ENCODE measurements at regions not wholly inside any gene's neighbourhood (a gene's known extent, or its start where the extent isn't known, plus 50 kb on each side); places are given as distances from the start of the nearest gene placed in this dataset.

GRCh38 chr6:146865756-146866379, 267.1 kb downstream of the ADGB start:
- no peak for DNase-seq (ENCODE audit: low read depth in 2 of 2)

GRCh38 chr6:146866731-146867414, 268.1 kb downstream of the ADGB start:
- DNase-seq (ENCODE audit: low read depth in 2 of 2), result no peak

GRCh38 chr6:146868671-146869209, 270.0 kb downstream of the ADGB start:
- no peak for DNase-seq (ENCODE audit: low read depth in 2 of 2)

- DNase-seq (ENCODE audit: low read depth in 2 of 2), result no peak
Observed at GRCh38 chr6:146870760-146871159, 272.0 kb downstream of the ADGB start.

GRCh38 chr6:146871611-146872425, 273.0 kb downstream of the ADGB start:
- peak in 1 of 2 experiments; percentile 58 for DNase-seq (ENCODE audit: low read depth in 2 of 2)

- DNase-seq (ENCODE audit: low read depth in 2 of 2), result no peak
Observed at GRCh38 chr6:146872426-146872785, 273.6 kb downstream of the ADGB start.

GRCh38 chr6:146874278-146875018, 275.7 kb downstream of the ADGB start:
- DNase-seq (ENCODE audit: low read depth in 2 of 2), result no peak

- no peak for DNase-seq (ENCODE audit: low read depth in 2 of 2)
Observed at GRCh38 chr6:146875927-146876270, 277.1 kb downstream of the ADGB start.

- no peak for DNase-seq (ENCODE audit: low read depth in 2 of 2)
Observed at GRCh38 chr6:146876271-146877151, 277.7 kb downstream of the ADGB start.

GRCh38 chr6:146878168-146878951, 279.6 kb downstream of the ADGB start:
- no peak for DNase-seq (ENCODE audit: low read depth in 2 of 2)

GRCh38 chr6:146878952-146879340, 280.2 kb downstream of the ADGB start:
- no peak for DNase-seq (ENCODE audit: low read depth in 2 of 2)

- DNase-seq (ENCODE audit: low read depth in 2 of 2), result no peak
Observed at GRCh38 chr6:146879406-146880117, 280.8 kb downstream of the ADGB start.

- DNase-seq (ENCODE audit: low read depth in 2 of 2), result no peak
Observed at GRCh38 chr6:146881228-146882181, 282.7 kb downstream of the ADGB start.

- DNase-seq (ENCODE audit: low read depth in 2 of 2), result no peak
Observed at GRCh38 chr6:146883640-146884531, 285.1 kb downstream of the ADGB start.

GRCh38 chr6:146884728-146885127, 286.0 kb downstream of the ADGB start:
- DNase-seq (ENCODE audit: low read depth in 2 of 2), result no peak

GRCh38 chr6:146885708-146886457, 287.1 kb downstream of the ADGB start:
- no peak for DNase-seq (ENCODE audit: low read depth in 2 of 2)
